GM11168 (cell line): ENCODE measurements at regions not wholly inside any gene's neighbourhood (a gene's known extent, or its start where the extent isn't known, plus 50 kb on each side); places are given as distances from the start of the nearest gene placed in this dataset.

Source experiments
- in situ Hi-C: fragments of 300-500 bp; cut with MboI; formaldehyde crosslinking; loops from one replicate; pipeline ENCODE4 v1.12.0; 2022; ENCODE audit warnings: low sequenced_read_pairs; ENCODE audit not compliant: unreplicated experiment

GRCh38 chr2:220029013-220029412 is 401.6 kb downstream of the SLC4A3 start:
- in situ Hi-C loops, result no loop called here

- in situ Hi-C loops, result no loop called here
These were observed 406.1 kb downstream of the SLC4A3 start for GRCh38 chr2:220033546-220033945.

GRCh38 chr2:220034426-220035130 is 407.1 kb downstream of the SLC4A3 start:
- in situ Hi-C loops, result no loop called here

- in situ Hi-C loops, result no loop called here
These were observed 409.0 kb downstream of the SLC4A3 start for GRCh38 chr2:220036431-220036830.

GRCh38 chr2:220040346-220040745 is 412.9 kb downstream of the SLC4A3 start:
- in situ Hi-C loops, result no loop called here

GRCh38 chr2:220041447-220041846 is 414.0 kb downstream of the SLC4A3 start:
- in situ Hi-C loops, result no loop called here

- in situ Hi-C loops, result no loop called here
These were observed 415.9 kb downstream of the SLC4A3 start for GRCh38 chr2:220043155-220043989.

- in situ Hi-C loops, result no loop called here
These were observed 416.5 kb downstream of the SLC4A3 start for GRCh38 chr2:220043990-220044335.

GRCh38 chr2:220044383-220044782 is 417.0 kb downstream of the SLC4A3 start:
- in situ Hi-C loops, result no loop called here

GRCh38 chr2:220046507-220046906 is 419.1 kb downstream of the SLC4A3 start:
- in situ Hi-C loops, result no loop called here

GRCh38 chr2:220051716-220052115 is 424.3 kb downstream of the SLC4A3 start:
- in situ Hi-C loops, result no loop called here

- in situ Hi-C loops, result no loop called here
These were observed 426.5 kb downstream of the SLC4A3 start for GRCh38 chr2:220053919-220054318.

- in situ Hi-C loops, result no loop called here
These were observed 430.0 kb downstream of the SLC4A3 start for GRCh38 chr2:220057391-220057790.

GRCh38 chr2:220057916-220058315 is 430.5 kb downstream of the SLC4A3 start:
- in situ Hi-C loops, result no loop called here

GRCh38 chr2:220064111-220065030 is 436.9 kb downstream of the SLC4A3 start:
- in situ Hi-C loops, result no loop called here

GRCh38 chr2:220065581-220065980 is 438.2 kb downstream of the SLC4A3 start:
- in situ Hi-C loops, result no loop called here

- in situ Hi-C loops, result no loop called here
These were observed 441.4 kb downstream of the SLC4A3 start for GRCh38 chr2:220068846-220069245.

GRCh38 chr2:220070349-220070748 is 442.9 kb downstream of the SLC4A3 start:
- in situ Hi-C loops, result no loop called here

GRCh38 chr2:220071696-220072095 is 444.3 kb downstream of the SLC4A3 start:
- in situ Hi-C loops, result no loop called here

- in situ Hi-C loops, result no loop called here
These were observed 445.3 kb downstream of the SLC4A3 start for GRCh38 chr2:220072669-220073220.
